NCI-H748 (cell line): ENCODE measurements at regions not wholly inside any gene's neighbourhood (a gene's known extent, or its start where the extent isn't known, plus 50 kb on each side); places are given as distances from the start of the nearest gene placed in this dataset.

Source experiments
- DNase-seq: peaks from one replicate; lab custom pipeline; 2025; ENCODE audit not compliant: unreplicated experiment; lab: John Stamatoyannopoulos, UW

DNA sequence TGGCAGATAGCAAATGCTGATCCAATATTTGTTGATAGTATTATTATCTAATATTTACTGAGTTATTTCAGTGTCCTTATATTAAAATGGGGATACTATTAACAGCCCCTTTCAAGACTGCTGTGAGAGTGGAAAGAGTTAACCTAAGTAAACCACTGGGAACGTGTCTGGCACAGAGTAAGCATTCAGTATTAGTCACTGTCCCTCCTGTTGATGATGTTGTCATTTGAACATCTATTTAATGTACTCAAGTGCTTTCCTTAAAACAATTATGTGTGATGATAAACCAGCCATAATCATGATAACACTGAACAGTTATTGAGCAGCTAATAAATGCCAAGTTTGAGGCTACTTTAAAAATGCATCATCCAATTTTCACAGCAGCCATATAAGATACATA is 135.7 kb upstream of the XYLT1 start:
- DNase-seq: no peak

DNA sequence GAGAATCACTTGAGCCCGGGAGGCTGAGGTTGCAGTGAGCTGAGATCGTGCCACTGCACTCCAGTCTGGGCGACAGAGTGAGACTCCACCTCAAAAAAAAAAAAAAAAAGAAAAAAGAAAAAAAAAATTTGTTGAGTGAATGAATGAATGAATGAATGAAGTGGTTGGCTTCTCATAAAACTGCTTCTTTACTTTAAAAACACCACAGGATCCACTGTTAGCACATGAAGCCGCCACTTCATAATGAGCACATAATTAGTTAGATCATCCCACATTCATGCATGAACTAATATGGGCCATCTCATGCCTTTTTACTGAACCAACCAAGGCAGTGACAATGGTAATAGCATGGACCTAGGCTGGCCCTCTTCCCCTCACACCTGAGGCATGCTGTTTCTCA is 135.0 kb upstream of the XYLT1 start:
- no peak for DNase-seq

DNA sequence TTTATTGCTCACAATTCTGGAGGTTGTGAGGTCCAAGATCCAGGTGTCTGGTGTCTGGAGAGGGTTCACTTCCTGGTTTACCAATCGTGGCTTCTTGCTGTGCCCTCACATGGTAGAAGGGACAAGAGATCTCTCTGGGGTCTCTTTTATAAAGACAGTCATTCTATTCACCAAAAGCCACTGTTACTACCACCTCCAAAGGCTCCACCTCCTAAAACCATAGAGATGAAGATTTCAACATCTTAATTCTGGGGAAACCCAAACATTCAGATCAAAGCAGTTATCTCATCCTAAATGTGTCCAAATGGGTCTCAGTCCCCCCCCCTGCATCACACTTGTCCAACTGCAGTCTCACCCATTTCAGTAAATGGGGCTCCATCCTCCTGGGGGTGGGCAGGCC is 132.9 kb upstream of the XYLT1 start:
- no peak for DNase-seq

DNA sequence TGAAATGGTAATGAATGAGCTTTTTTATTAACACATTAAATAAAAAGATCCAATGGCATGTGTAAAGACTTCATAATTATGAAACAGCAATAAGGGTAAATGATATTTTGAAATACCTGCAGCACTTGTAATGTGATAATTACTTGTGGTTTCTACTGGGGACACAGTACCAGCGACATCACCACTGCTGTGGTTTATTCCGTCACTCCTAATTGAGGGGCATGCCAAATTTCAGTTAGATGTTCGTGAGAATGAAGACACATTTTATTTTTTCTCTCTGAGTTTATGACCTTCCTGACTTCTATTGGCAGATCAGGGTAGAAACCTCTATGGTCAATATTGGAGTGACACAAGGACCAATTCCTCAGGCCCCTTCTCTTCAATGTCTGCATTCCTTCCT is 131.9 kb upstream of the XYLT1 start:
- DNase-seq: no peak

DNA sequence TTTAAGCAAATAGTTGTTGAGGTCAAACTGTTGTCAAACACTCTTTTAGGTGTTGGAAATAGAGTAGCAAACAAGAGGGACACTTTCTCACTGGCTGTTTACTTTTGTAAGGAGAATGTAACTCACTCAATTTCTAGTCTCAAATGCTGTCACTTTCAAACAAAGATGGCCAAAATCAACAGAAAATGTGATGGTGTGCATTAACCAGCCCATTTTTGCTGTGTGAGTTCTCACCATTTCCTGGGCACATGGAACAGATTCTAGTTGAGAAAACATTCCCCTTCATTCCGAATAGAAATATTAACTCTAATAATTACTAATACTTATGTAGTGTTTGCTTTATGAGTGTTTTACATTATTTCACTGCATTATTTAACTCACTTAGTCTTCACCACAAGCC is 128.2 kb upstream of the XYLT1 start:
- no peak for DNase-seq

DNA sequence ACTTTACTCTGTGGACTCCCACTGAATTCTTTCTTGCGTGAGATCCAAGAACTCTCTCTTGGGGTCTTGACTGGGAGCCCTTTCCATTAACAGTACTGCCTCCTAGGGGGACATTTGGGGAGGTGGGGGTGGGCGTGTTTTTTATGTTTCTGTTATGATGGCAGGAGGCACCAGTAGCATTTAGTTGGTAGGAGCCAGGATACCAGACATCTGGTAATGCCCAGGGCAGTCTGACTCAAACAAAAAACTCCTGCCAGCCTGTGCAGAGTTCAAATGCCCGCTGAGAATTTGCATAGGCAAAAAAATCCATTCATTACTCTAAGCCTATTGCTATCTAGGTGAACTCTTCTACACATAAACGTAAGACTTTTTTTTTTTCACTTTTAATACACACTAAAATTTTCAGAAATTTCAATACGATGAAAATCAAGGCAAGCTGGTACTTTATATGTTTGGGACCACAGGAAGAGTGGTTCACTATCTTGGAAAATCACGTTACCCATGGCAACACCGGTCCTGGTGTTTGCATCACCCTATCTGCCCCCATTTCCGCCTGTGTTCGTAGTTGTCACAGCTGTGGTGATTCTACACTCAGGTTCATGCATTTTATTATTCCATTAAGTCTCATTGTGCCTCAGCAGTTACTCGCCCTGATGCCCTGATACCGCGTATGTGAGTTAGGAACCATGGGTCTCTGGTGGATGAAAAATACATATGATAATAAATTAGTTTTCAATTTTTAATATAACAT is 121.1 kb upstream of the XYLT1 start:
- peak; percentile 51 for DNase-seq

DNA sequence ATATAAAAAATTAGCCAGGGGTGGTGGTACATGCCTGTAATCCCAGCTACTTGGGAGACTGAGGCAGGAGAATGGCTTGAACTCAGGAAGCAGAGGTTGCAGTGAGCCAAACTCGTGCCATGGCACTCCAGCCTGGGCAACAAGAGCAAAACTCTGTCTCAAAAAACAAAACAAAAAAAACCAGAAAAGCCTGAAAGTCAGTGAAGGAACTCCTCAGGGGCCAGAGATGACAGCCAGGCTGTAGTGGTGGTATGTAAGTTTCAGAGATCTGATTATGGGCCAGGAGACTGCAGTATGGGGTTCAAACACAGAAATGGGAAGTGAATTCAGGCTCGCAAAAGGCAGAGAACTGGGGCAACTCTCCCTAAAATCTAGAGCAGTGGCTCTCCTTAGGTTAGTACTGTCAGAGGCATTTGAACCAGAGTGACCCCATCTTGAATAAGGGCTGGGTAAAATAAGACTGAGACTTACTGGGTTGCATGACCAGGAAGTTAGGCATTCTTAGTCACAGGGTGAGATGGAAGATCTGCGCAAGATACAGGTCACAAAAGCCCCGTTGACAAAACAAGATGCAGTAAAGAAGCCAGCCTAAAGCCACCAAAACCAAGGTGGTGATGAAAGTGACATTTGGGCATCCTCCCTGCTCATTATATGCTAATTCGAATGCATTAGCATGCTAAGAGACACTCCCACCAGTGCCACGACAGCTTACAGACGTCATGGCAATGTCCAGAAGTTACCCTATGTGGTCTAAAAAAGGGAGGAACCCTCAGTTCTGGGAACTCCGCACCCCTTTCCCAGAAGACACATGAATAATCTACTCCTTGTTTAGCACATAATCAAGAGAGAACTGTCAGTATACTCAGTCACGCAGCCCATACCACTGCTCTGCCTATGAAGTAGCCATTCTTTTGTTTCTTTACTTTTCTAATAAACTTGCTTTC is 120.2 kb upstream of the XYLT1 start:
- no peak for DNase-seq

DNA sequence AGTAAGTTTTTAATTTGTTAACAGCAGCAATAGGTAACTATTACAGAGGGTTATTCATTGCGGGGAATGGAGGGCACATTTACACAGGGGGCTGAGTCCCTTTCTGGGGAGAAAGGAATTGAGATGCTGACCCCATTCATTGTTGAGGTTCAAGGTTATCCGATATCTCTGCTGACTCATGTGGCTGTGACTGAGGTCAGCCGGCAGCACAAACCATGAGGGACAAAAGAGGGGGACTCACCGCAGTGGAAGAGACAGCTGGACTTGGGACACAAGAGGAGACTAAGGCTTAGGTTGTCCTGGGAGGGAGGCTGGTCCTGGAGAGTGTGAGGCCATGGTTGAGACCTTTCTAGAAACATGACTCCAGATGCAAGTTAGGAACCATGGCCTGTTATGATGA is 119.1 kb upstream of the XYLT1 start:
- no peak for DNase-seq

DNA sequence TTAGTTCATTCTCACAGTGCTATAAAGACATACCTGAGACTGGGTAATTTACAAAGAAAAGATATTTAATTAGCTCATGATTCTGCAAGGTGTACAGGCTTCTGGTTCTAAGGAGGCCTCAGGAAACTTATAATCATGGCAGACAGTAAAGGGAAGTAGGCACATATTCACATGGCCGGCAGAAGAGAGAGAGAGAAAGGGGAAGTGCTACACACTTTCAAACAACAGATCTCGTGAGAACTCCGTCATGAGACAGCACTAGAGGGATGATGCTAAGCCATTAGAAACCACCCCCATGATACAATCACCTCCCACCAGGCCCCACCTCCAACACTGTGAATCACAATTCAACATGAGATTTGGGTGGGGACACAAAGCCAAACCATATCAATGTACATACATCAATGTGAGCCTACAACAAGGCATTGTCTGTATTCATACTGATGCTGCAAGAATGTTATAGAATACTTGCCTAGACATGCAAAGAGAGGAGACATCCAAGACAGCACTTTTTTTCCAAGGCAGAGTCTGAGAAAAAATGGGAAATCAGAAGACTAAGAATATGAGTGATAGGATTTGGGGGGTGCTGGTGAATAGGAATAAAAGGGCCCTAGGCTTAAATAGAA is 114.8 kb upstream of the XYLT1 start:
- DNase-seq: no peak

DNA sequence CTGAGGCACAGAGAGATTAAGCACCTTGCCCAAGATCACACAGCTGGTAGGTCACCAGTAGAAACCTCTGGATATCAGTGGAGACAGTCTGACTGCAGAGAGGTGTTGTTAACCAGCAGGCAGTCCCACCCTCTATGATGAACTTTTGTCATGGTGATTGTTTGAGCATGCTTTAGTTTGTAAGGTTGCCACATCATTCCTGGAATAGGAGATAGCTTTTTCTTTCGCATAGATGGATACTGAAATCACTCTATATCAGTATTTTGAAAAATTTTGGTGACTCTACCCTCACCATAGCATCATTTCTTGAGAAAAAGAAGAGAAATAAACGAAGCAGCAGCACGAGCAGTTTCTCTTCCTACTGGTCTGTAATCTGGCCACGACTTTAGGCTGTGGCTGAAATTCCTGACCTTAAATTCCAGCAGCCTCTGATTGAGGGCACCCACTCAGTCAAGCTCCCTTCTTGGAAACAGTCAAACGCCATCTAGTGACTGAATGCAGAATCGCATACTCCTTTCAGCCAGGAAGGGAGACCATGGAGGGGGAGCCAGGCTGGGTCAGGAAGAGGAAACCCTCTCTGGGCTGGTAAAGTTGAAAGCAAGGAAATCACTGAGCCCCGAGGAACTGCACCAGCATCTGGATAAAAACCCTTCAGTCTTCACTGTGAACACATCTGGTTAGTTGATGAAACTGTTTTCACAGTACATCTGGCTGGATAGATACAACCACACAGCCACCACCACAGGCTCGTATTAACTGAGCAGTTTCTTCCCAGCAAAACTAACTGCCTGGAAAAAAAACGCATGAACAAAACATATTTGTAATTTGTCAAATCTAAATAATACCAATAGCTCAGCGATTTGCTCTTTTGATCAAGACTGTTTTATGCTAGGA is 108.5 kb upstream of the XYLT1 start:
- DNase-seq: peak; percentile 54

DNA sequence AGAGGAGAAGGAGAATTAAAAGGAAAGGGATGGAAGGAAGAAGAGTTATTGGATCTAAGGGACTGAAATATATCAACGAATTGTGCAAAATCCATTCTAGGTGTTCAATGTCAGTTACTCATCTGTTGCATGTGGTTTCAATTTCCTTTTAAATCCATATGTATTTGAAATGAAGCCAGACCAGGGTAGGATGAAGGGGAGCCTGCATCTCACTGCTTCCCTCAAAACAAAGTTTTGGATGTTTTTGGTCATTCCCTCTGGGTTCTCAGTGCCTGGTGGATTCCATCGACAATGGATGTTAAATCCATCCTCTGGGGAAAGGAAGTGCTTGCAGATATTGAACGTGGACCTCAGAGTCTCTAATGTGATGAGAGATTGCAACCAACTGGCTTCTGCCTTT is 103.5 kb upstream of the XYLT1 start:
- DNase-seq: no peak

DNA sequence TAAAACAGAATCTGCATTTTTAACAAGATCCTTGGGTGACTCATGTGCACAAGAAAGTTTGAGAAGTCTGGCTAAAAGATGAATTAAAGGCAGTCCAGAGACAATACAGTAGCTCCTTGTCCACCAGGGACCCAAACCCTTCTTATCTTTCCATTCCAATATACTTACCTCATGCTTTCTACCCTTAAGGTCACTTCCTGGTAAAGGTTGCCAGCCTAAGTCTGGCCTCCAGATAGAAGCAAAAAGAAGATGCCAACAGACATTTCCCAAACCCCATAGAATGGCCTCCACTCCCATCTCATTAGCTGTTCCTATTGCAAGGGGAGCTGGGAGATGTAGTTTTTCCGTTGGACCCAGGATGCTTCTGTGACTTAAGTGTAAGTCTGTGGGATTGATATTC is 101.4 kb upstream of the XYLT1 start:
- no peak for DNase-seq

DNA sequence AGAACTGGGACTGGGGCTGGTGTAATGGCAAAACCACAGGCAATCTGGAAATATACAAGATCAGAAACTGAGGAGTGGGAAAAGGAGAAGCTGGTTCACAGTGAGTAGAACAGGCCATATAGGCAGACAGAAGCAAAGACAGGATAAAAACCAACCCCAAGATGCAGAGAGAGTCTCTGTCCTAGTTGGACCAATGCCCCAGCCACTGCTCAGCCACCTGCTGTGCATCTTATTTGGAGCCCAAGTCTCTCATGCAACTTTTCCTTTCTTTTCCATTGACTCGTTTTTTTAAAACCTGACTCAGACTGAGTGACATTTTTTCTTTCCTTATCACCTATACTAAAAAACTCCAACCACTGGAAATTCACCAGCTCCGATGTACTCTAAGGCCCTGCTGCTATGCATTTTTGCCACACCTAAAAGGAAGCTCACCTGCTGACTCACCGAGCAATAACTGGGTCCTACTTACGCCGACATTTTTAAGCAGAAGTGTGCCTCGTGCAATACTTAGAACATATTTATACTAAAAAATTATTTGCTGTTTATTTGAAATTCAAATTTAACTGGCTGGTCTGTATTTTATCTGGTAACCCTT is 100.8 kb upstream of the XYLT1 start:
- DNase-seq: no peak

DNA sequence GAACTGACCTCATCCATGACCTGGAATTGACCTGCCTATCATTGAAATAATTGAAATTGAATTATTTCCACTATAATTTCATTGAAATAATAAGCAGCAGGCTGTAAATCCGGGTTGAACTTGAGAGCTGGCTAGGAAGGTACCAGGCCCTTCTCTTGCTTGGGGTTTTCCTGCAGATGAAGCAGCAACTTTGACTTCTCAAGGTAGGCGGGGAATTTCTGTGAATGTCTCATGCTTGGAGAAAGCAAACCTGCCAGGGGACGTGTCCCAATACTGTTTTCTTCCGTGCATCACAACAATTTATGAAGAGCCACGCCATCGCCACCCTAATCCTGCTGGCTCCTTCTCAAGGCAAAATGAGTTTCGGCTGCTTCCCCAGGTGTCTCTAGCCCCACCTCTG is 97.5 kb upstream of the XYLT1 start:
- DNase-seq: no peak

DNA sequence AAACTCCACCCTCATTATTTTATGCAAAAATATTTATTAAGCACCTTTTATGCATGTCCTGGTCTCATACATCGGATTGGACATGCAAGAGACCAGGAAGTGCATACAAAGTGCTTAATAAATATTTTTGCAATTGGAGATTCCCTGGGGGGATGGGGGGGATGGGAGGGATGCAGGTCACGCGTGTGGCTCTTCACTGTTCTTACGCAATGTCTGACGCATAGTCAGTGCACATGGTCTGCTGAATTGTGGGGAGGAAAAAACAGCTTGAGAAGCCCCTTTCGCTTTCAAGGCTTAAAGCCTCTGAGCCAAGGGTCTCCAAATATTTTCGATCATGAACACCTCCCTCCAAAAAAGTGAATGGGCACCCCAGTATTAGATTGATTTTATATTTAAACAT is 96.7 kb upstream of the XYLT1 start:
- no peak for DNase-seq

DNA sequence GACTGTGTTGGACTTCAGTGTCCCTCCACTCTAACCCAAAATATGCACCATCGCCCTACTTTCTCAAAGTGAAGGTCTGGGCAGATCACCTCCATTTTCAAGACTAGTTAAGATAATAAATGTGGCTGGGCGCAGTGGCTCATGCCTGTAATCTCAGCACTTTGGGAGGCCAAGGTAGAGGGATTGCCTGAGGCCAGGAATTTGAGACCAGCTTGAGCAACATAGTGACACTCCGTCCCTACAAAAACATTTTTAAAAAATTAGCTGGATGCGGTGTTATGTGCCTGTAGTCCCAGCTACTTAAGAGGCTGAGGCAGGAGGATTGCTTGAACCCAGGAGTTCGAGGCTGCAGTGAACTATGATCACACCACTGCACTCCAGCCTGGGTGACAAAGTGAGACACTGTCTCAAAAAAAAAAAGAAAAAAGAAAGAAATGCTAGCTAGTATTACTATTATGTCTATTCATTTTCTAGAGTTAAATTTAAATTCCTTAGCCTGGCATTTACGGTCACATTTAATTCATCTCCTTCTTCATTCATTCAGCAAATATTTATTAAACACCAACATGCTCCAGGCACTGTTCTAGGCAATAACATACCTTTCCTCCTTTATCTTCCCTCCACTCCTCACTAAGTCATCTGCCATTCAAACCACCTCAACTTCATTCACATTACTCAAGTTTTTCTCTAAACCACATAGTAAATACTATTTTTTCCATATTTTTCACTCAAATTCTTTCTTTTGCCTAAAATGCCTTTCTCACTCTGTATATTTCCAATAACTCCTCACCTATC is 96.1 kb upstream of the XYLT1 start:
- no peak for DNase-seq

DNA sequence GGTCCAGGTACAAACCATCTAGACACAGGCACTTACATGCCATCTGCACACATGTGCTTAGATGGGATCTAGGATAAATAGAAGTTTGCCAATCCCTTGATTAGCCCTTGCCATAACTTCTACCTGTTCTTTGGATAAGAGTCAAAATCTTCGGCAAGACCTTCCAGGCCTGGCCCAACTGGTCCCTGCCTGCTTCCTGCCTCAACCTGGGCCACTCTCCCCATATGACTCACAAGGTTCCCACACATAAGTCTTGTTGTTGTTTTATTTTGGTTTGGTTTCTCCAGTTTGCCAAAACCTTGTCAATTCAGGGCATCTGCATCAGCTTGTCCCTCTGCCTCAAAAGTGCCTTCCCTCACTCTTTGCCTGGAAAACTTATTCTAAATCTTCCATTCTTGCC is 95.3 kb upstream of the XYLT1 start:
- no peak for DNase-seq

DNA sequence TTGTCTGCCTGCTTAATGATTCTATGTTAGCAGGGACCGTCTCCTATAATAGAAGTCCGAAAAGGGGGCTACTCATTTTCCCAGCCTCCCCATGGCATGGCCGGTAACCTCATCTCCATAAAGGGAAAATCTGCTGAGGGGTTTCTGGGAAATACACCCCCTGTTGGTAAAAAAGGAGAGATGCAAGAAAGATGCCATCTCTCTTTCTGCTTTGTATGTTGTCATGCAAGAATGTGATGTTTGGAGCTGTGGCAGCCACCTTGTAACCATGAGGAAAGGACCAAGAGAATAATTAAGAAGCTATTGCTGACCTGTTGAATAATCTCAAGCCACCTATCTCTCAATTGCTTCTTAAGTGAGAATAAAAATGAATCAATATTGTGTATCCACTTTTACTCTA is 94.8 kb upstream of the XYLT1 start:
- DNase-seq: no peak

DNA sequence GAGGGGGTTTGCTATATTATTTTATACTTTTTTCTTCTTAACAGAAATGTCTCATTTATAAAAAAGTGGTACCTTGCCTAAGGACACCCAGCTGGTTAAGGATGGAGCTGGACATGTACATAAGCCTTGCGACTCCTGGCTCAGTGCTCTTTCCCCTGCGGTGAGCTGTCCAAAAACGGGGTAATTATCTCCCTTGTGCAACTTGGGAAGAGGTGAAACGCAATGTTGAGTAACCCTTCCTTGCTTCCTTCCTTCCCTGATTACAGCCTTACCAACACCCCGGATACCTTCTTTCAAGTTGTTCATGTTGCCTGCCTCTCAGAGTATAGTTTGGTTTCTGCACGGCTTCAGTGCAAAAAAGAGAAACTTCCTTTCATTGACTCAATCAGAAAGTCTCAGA is 94.1 kb upstream of the XYLT1 start:
- DNase-seq: no peak
